H1 (cell line): ENCODE measurements at regions not wholly inside any gene's neighbourhood (a gene's known extent, or its start where the extent isn't known, plus 50 kb on each side); places are given as distances from the start of the nearest gene placed in this dataset.
"Not testable (repeated sequence)": the region's sequence is repeated elsewhere in the genome, so short reads cannot be mapped to it uniquely, and the experiment has no call there.

ENCODE experiments used
- CTCF ChIA-PET: fragments of 300-600 bp; sonication (Branson Sonifier 250); formaldehyde crosslinking; loops from one replicate; lab custom pipeline; 2021; ENCODE audit not compliant: partially characterized antibody; lab: Charles Lee
- POLR2A ChIA-PET: fragments of 300-600 bp; sonication (Branson Sonifier 250); formaldehyde crosslinking; loops from one replicate; lab custom pipeline; 2021; ENCODE audit warnings: inconsistent platforms; ENCODE audit not compliant: partially characterized antibody; lab: Charles Lee
- DNase-seq, 2 experiments: peaks; one replicate each; pipeline versions ENCODE4 v3.0.0 to v3.0.0-alpha.2; 2010 to 2022; ENCODE audit warnings: low spot score in 2 of 2, low read depth in 1 of 2, mixed read lengths in 1 of 2
- FAIRE-seq: peaks from 2 replicates; lab custom pipeline; 2011; peaks lifted over from hg19 to GRCh38; lab: Jason Lieb, UNC
- H2AFZ ChIP-seq: 2 replicates; pipeline ENCODE4 v1.8.1; 2012; ENCODE audit warnings: low read length, inconsistent platforms
- H2AK5ac ChIP-seq: 2 replicates; pipeline ENCODE4 v1.6.1; 2013; ENCODE audit warnings: low read depth, low read length
- H2BK120ac ChIP-seq: replicated peaks from 2 replicates; pipeline ENCODE3; 2013; ENCODE audit warnings: low read depth, low read length, inconsistent platforms
- H2BK12ac ChIP-seq: 2 replicates; pipeline ENCODE4 v1.6.1; 2013; ENCODE audit warnings: low read depth, low read length
- H2BK15ac ChIP-seq: 2 replicates; pipeline ENCODE4 v1.6.1; 2013; ENCODE audit warnings: low read length
- H2BK20ac ChIP-seq: 2 replicates; pipeline ENCODE4 v1.6.1; 2013; ENCODE audit warnings: low read length
- H2BK5ac ChIP-seq: 2 replicates; pipeline ENCODE4 v1.6.1; 2013; ENCODE audit warnings: low read depth, low read length
- H3K14ac ChIP-seq: 2 replicates; pipeline ENCODE4 v1.6.1; 2013; ENCODE audit warnings: inconsistent platforms; ENCODE audit not compliant: insufficient read length
- H3K18ac ChIP-seq: 2 replicates; pipeline ENCODE4 v1.6.1; 2013; ENCODE audit warnings: low read length; ENCODE audit errors: extremely low read depth
- H3K23ac ChIP-seq: 2 replicates; pipeline ENCODE4 v1.6.1; 2013; ENCODE audit warnings: inconsistent platforms; ENCODE audit not compliant: insufficient read length
- H3K23me2 ChIP-seq: 2 replicates; pipeline ENCODE4 v1.6.1; 2013; ENCODE audit warnings: low read depth, low read length
- H3K27ac ChIP-seq: 2 replicates; pipeline ENCODE4 v1.6.1; 2011; ENCODE audit warnings: low read depth, low read length, inconsistent platforms
- H3K27me3 ChIP-seq, 4 experiments: replicated peaks in 1 of 4; 1 replicate in 1 of 4; 2 replicates in 3 of 4; pipeline versions ENCODE4 v1.6.1 to v1.8.1; 2011 to 2013; ENCODE audit warnings: low read length in 3 of 4, mild to moderate bottlenecking in 3 of 4, inconsistent platforms in 2 of 4, mixed read lengths in 2 of 4, moderate library complexity in 1 of 4; ENCODE audit not compliant: control insufficient read depth in 3 of 4, insufficient read depth in 3 of 4; ENCODE audit errors: extremely low read depth in 1 of 4
- H3K36me3 ChIP-seq, 4 experiments: 2 replicates each; pipeline versions ENCODE4 v1.6.1 to v1.8.1; 2011 to 2013; ENCODE audit warnings: mild to moderate bottlenecking in 4 of 4, low read length in 3 of 4, moderate library complexity in 2 of 4, control low read depth in 1 of 4, inconsistent platforms in 1 of 4; ENCODE audit not compliant: insufficient read depth in 4 of 4, control insufficient read depth in 2 of 4
- H3K4ac ChIP-seq: replicated peaks from 2 replicates; pipeline ENCODE3; 2013; ENCODE audit warnings: low read length, low read depth, mixed read lengths, inconsistent platforms; ENCODE audit not compliant: insufficient read length
- H3K4me1 ChIP-seq, 4 experiments: replicated peaks in 1 of 4; 1 replicate in 1 of 4; 2 replicates in 3 of 4; pipeline versions ENCODE4 v1.6.1 to v1.8.1; 2011 to 2013; ENCODE audit warnings: low read length in 3 of 4, inconsistent platforms in 2 of 4, mixed read lengths in 1 of 4; ENCODE audit not compliant: insufficient read depth in 4 of 4, control insufficient read depth in 3 of 4
- H3K4me2 ChIP-seq, 2 experiments: 2 replicates each; pipeline versions ENCODE4 v1.6.1 to v1.8.1; 2011 to 2013; ENCODE audit warnings: low read depth in 2 of 2, low read length in 2 of 2, control low read depth in 1 of 2, inconsistent platforms in 1 of 2, mild to moderate bottlenecking in 1 of 2; ENCODE audit not compliant: insufficient read depth in 1 of 2
- H3K4me3 ChIP-seq, 4 experiments: fragments of 200-600, 300-600 bp in 1 of 4; sonication (generic), shearing (Covaris generic), sonication (Bioruptor Twin) in 1 of 4; 2 replicates each; pipeline versions ENCODE4 v1.5.1 to v1.8.1; 2011 to 2016; ENCODE audit warnings: low read length in 4 of 4, low read depth in 3 of 4, control low read depth in 2 of 4, inconsistent platforms in 2 of 4, mild to moderate bottlenecking in 2 of 4, mixed read lengths in 1 of 4, moderate library complexity in 1 of 4; ENCODE audit not compliant: insufficient read depth in 2 of 4; ENCODE audit errors: extremely low read depth in 1 of 4
- H3K56ac ChIP-seq: replicated peaks from 2 replicates; pipeline ENCODE3; 2013; ENCODE audit warnings: low read depth, mild to moderate bottlenecking, mixed read lengths, low read length, inconsistent platforms; ENCODE audit not compliant: insufficient read length
- H3K79me1 ChIP-seq: 2 replicates; pipeline ENCODE4 v1.6.1; 2013; ENCODE audit warnings: low read depth, low read length, control low read depth
- H3K79me2 ChIP-seq, 2 experiments: 2 replicates each; pipeline versions ENCODE4 v1.6.1 to v1.8.1; 2012 to 2013; ENCODE audit warnings: low read length in 2 of 2, mild to moderate bottlenecking in 2 of 2, inconsistent platforms in 1 of 2; ENCODE audit not compliant: insufficient read depth in 2 of 2, control insufficient read depth in 1 of 2
- H3K9ac ChIP-seq, 4 experiments: replicated peaks in 1 of 4; 1 replicate in 1 of 4; 2 replicates in 3 of 4; pipeline versions ENCODE4 v1.6.1 to v1.8.1; 2011 to 2013; ENCODE audit warnings: low read depth in 3 of 4, low read length in 3 of 4, control low read depth in 2 of 4, mild to moderate bottlenecking in 2 of 4, moderate library complexity in 2 of 4, inconsistent platforms in 1 of 4; ENCODE audit errors: extremely low read depth in 1 of 4
- H3K9me3 ChIP-seq, 2 experiments: 2 replicates each; pipeline versions ENCODE4 v1.6.1 to v1.8.1; 2012 to 2013; ENCODE audit warnings: mild to moderate bottlenecking in 2 of 2, moderate library complexity in 2 of 2, control low read depth in 1 of 2, inconsistent platforms in 1 of 2, low read depth in 1 of 2, low read length in 1 of 2, mixed read lengths in 1 of 2; ENCODE audit not compliant: insufficient read depth in 2 of 2
- H4K20me1 ChIP-seq, 2 experiments: replicated peaks in 1 of 2; 2 replicates each; pipeline versions ENCODE3 to v1.8.1; 2011 to 2013; ENCODE audit warnings: inconsistent platforms in 2 of 2, low read length in 2 of 2, mild to moderate bottlenecking in 1 of 2; ENCODE audit not compliant: insufficient read depth in 2 of 2, control insufficient read depth in 1 of 2
- H4K5ac ChIP-seq: 2 replicates; pipeline ENCODE4 v1.6.1; 2013; ENCODE audit warnings: low read length, low read depth, mixed read lengths, inconsistent platforms; ENCODE audit not compliant: insufficient read length
- H4K8ac ChIP-seq: 2 replicates; pipeline ENCODE4 v1.8.0; 2013; ENCODE audit warnings: mild to moderate bottlenecking, moderate library complexity, low read length, inconsistent platforms; ENCODE audit not compliant: insufficient read depth; ENCODE audit errors: extremely low read depth
- H4K91ac ChIP-seq: replicated peaks from 2 replicates; pipeline ENCODE3; 2013; ENCODE audit warnings: low read length, mixed read lengths, inconsistent platforms; ENCODE audit not compliant: insufficient read length
- WGBS, 2 experiments: shearing (Covaris generic) in 1 of 2; methylation state at CpG; one replicate each; pipeline versions ENCODE4 v1.1.6 to v1.1.7; 2013 to 2015; ENCODE audit warnings: low lambda C conversion rate in 2 of 2, mixed read lengths in 2 of 2, inconsistent platforms in 1 of 2, low coverage in 1 of 2, missing lambda C conversion rate in 1 of 2; ENCODE audit not compliant: insufficient replicate concordance in 2 of 2, insufficient coverage in 1 of 2, insufficient read length in 1 of 2; ENCODE audit errors: extremely low coverage in 1 of 2, missing lambda C conversion rate in 1 of 2; 5-methylcytosine and 5-hydroxymethylcytosine counted together

GRCh38 chr16:21383682-21384081 lies 105.6 kb upstream of the CRYM start:
- H3K36me3 ChIP-seq, H3K79me2 ChIP-seq, H2BK12ac ChIP-seq, H3K14ac ChIP-seq, POLR2A ChIA-PET, H2AFZ ChIP-seq, H3K79me1 ChIP-seq, H3K4me2 ChIP-seq, H3K4me3 ChIP-seq, H3K23ac ChIP-seq, H2BK5ac ChIP-seq, CTCF ChIA-PET, H4K5ac ChIP-seq, H4K91ac ChIP-seq, H3K27me3 ChIP-seq, H2BK20ac ChIP-seq, H2BK15ac ChIP-seq, H3K18ac ChIP-seq, H3K9me3 ChIP-seq, H3K27ac ChIP-seq, H4K20me1 ChIP-seq, H4K8ac ChIP-seq, DNase-seq, H3K4me1 ChIP-seq, H3K23me2 ChIP-seq, H3K4ac ChIP-seq, H3K56ac ChIP-seq, H2AK5ac ChIP-seq, H3K9ac ChIP-seq, H2BK120ac ChIP-seq, FAIRE-seq: not testable (repeated sequence)

- H2BK15ac ChIP-seq, H2BK120ac ChIP-seq, H3K23ac ChIP-seq, H3K56ac ChIP-seq, H2BK5ac ChIP-seq, H3K14ac ChIP-seq, FAIRE-seq, H3K79me2 ChIP-seq, H4K20me1 ChIP-seq, POLR2A ChIA-PET, H3K9me3 ChIP-seq, H3K27me3 ChIP-seq, H3K27ac ChIP-seq, H3K36me3 ChIP-seq, H4K8ac ChIP-seq, DNase-seq, H3K4me1 ChIP-seq, H2AFZ ChIP-seq, H3K9ac ChIP-seq, H3K4ac ChIP-seq, H3K18ac ChIP-seq, H2AK5ac ChIP-seq, H4K5ac ChIP-seq, H2BK12ac ChIP-seq, H2BK20ac ChIP-seq, H3K23me2 ChIP-seq, H4K91ac ChIP-seq, H3K4me2 ChIP-seq, H3K4me3 ChIP-seq, CTCF ChIA-PET, H3K79me1 ChIP-seq: not testable (repeated sequence)
- no CpG with 5 or more reads among the region's 5 CpGs for WGBS, 2 experiments
Measured at GRCh38 chr16:21379645-21380044, 101.6 kb upstream of the CRYM start.
